CD4-positive, alpha-beta T cell treated with Interleukin-2 at 100 ng/mL for 4 hours (primary cell): ENCODE measurements at regions not wholly inside any gene's neighbourhood (a gene's known extent, or its start where the extent isn't known, plus 50 kb on each side); places are given as distances from the start of the nearest gene placed in this dataset.

Experiments
- DNase-seq: peaks from one replicate; pipeline ENCODE4 v3.0.0-alpha.2; 2020; ENCODE audit warnings: low spot score

DNA sequence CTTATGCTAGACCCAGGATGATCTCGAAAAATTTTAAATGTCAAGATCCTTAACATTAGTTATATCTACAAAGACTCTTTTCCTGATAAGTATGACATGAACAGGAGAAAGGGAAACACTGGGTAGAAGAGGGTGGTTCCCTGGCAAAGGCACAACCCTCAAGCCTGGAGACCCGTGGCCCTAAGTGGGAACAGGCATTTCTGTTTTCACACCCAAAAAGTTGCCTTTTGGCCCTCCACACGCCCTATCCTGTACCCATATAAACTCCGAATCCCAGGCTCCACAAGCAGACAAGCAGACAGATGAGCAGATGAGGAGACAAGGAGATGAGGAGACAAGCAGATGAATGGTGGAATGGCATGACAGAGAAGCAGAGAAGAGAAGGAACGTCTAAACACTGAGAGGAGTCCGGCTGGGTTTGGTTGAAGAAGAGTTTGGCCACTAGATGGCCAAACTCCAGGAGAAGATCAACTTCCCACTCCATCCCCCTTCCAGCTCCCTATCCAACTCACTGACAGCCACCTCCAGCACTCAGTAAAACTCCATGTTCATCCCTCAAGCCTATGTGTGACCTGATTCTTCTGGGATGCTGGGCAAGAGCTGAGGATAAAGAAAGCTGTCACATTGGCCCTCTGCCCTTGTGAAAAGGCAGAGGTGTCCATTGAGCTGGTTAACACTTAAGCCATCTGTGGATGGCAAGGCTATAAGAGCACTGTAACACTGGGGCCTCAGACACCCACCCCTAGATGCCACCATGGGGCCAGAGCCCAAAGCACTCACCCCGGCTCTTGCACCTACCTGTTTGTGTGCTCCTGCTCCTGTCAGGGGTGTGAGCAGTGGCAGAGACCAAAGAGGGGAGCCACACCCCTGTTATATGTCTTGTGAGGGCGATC is 139.6 kb upstream of the FAM20A start:
- no peak for DNase-seq

DNA sequence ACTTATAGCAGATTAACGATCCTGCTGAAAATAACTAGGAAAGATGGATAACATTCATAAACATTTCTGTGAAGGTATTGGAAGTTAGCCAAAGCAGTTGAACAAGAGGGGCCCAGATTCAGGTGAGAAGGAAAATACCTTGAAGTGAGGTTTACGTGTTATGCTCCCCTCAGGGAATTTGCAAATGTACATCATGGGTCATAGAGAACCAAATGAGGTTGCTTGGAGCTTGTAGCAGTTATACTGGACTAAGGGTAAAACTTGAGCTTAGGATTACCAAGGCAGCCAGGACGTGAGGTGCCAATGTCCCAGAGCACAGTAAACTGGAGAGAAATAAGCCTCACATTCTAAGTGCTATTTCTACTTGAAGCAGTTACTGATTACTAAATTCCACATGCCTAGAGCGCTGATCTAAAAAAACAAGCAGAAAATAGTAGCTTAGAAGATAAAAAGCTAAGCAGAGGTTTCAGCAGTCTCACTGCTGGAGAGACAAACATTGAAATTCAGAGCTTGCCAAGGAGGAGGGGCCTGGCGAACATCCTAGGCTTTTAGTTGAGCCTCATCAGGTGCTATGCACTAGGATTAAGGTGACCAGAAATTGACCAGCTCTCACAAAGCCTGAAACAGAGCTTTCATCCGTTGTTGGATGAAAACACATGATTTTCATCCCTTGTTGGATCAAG is 136.7 kb upstream of the FAM20A start:
- DNase-seq = no peak

DNA sequence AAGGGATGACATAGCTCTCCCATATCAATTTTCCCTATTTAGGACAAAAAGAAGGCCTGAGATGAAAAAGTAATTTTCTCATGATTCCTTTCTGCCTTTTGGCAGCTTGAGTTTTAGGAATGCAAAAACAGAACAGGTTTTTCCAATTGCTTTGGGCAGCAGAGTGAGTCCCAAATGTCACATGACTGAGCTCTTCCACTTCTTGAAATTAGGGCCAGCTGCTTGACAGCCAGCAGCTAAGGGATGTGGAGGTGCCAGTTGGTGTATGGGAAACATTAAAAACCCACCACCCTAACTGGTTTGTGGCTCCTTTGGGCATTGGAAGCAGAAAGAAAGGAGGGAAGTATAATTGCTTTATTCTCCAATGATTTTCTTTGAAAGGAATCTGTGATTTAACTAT is 133.8 kb upstream of the FAM20A start:
- no peak for DNase-seq

DNA sequence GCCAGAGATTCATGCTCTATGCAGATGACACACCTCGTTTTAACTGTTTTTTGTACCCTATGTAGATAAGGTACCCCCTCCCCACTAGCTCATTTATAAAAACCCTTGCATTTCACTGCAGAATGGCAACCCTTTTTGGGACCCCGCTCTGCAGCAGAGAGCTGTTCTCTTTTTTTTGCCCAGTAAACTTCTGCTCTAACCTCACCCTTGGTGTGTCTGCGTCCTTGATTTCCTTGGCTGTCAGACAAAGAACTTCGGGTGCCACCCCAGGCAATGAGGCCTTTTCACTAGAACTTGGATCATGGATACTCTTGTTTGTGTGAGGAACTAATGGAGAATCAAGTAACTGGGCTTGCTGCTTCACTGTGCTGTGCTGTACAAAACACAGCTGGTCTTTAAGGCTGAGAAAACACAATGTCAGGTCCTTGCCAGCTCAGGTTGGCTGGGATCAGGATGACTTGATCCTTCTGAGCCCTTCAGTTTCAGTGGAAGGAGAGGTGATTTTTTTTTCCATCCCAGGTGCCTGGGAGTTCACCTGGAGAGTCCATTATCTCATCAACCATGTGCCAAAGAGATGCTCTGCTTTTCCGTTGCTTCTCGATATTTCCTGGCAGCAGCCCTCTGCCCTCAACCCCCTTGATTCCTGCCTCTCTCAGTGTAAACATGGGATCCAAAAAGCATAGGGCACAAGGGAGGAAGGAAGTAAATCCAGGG is 133.2 kb upstream of the FAM20A start:
- no peak for DNase-seq

DNA sequence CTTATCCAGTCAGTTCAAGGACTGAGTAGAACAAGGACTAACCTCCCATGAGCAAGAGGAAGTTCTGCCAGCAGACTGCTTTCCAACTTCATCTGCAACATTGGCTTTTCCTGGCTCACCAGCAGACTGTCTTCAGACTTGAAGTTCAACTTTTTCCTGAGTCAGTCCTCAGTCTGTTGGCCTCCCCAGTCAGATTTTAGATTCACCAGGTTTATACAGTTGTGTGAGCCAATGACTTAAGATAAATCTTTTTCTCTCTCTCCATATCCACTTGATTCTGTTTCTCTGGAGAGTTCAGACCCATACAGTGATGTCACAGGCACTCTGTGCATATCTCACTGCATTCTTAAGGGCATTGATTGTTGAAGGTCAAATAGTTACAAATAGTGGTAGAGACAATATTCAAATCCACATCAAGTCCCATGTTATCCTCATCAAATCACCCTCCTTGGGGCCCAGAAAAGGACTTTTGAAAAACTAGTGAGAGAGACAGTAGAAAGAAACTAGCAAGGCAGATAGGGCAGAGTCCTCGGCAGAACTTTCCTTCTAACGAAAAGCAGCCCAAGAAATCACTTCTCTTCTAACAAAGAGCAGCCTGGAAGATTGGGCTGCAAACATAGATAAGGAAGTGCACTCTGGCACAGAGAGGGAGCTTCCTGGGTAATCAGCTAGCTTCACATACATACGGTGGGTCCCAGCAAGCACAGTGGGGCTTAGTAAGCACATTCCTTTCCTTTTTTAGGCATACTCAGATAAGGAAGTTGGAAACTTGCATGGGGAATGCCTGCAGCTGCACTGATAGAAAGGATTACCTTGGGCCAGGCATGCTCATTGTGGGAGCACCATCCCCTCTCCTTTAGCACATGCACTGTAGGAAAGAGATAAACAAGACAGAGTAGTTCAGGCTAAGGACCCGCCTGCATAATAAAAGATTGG is 132.3 kb upstream of the FAM20A start:
- no peak for DNase-seq

DNA sequence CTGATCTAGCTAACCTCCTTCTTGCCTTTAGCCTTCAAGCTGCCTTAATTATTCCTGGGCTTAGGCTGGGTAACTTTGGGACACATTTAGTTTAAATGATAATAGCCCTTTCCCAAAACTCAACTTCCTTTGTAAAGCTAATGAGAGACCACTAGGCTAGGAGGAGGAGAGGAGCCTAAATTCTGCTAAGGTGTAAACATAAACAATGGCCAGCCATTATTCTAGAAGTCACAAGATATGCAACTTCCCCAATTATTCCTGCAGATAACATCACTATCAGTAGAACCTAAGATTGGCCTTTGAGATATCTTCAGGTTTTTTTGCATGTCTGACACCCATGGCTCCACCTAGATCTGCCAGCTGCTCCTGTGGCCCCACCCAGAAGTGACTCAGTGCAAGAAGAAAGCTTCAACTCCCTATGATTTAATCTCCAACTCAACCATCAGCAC is 131.2 kb upstream of the FAM20A start:
- DNase-seq = no peak

DNA sequence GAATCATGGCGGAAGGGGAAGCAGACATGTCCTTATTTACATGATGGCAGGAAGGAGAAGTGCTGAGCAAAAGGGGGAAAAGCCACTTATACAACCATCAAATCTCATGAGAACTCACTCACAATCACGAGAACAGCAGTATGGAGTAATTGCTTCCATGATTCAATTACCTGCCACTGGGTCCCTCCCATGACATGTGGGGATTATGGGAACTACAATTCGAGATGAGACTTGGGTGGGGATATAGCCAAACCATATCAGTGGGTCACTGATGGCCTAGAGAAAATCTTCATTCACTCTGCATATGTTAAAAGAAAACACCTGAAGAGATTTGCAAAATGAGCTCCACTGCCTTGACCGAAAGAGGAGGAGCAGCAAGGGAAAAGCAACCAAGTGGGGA is 130.3 kb upstream of the FAM20A start:
- DNase-seq = no peak

DNA sequence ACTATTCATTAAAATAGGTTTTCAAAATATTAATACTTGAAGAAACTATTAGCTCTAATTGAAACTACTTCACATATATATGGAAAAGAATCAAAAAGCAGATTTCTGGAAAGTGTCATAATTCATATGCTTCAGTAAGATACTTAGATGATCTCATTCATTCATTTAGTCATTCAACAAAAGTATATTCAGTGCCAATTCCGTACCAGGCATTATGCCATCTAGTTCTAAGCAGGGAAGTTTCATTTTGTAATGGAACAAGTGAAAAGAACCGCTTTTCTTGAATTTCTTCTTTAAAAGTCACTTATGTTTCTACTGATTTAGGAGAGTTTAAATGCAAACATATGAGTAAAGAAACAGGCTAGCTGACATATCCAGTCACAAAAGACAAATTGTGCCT is 118.3 kb upstream of the FAM20A start:
- no peak for DNase-seq

DNA sequence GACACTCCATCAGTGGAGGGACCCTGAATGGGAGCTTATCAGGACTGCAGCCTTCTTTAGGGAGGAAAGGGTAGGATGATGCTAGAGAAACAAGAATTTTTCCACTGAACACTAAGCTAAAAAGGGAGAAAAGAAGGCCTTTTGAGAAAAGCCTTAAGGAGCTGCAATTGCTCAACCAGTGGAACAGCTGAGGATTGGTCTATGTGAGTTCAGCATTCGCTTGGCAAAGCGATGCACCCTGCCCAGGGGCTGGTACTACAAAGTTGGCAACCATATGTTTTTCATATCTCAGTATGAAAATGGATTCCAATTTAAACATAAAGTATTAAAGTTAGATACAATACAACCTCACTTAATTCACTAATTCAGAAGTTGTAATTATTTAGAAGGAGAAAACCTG is 117.8 kb upstream of the FAM20A start:
- DNase-seq = no peak

DNA sequence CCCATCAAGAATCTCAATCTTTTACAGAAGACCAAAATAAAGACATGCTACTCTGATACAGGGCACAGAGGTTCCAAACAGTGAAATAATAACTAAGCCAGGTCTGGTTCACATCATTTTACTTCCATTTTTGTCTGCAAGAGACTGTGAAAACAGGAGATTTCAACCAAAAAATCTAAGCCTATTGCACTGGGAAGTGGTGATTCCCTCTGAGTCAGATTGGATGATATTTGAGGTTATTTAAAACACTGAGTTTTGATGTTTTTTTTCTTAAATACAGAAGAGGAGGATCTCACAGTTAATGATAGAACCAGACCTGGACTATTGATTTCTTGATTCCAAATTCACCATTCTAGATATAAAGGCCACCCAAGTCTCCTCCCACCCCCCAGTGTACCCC is 117.3 kb upstream of the FAM20A start:
- DNase-seq = no peak

DNA sequence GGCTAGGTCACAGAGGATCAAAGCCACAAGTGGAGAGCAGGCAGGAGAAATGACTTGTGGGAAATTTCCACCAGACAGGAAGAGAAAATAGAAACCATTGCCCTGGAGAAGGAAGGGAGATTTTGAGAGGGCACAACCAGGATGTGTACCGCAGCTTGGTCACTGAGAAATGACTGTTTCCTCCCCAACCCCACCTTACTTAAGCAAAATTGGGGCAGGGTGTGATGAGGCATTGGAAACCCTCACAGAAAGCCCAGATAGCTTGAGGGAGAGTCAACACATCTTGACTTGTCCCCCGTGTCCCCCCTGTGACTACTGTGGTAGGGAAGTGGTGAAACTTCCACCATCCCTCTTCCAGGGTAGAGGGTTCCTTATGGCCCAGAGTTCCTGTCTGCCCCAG is 113.5 kb upstream of the FAM20A start:
- DNase-seq = no peak

DNA sequence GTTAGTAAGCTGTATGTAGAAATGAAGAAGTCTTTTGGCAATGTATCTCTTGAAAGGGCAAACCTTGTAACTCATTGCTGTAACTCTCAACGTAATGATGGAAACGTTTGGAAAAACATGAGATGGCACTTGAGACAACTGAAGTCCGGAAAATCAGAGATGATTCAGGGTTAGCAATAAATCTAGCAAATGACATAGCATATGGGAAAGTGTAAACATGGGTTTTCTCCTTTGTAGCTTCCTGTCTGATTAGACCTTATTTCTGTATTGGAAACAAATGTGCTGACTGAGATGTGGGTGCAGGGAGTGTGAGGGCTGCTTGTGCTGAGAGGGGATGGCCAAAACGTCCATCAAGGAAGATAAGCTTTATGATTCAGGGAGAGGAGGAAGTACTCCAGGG is 110.7 kb upstream of the FAM20A start:
- DNase-seq = no peak

DNA sequence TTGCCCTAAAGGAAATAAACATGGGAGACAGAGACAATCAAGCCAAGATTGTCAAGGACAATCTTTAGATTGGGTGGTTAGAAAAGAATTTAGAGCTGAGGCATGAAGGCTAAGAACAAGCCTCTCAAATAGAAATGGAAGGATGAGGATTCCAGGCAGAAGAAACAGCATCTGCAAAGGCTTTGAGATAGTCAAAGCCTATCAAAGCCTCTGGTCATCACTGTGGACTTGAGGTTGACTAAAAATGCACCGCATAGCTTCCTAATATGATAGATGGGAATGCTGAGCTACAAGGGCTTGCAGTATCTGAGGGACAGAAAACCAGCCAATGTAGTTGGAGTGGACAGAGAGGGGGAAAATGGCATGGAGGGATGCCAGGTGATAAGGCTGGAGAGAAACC is 109.8 kb upstream of the FAM20A start:
- DNase-seq = no peak

DNA sequence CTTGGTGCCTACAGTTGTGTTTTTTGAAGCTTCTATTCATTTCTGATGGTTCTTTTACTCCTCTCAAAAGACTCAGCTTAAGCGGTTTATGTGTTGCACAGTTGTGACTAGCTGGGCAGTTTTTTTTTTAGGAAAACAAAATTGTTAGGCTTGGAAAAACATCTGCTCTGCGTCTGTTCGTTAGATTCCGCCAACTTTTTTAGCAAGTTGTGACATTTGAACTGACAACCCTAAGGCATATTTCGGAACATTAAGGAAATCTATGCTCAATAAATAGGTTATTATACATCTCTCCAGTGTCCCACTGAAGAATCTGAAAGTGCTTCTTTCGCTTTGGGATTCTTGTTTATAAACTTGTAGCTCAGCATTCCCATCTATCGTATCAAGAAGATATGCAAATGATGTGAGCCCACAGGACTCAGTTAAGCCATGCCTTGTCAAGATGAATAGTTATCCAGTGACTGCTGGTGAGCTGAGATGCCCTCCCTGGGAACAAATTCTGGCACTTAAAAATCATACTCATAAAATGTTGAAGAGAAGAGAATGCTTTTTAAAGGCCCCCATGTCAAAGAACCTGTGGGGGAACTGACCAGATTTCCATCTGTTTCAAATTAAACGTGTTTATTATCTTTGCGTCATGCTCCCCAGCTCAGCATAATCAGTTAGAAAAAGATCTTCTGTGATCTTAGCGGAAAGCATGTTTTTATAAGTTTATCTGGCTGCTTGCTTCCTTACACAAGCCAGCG is 109.0 kb upstream of the FAM20A start:
- no peak for DNase-seq

DNA sequence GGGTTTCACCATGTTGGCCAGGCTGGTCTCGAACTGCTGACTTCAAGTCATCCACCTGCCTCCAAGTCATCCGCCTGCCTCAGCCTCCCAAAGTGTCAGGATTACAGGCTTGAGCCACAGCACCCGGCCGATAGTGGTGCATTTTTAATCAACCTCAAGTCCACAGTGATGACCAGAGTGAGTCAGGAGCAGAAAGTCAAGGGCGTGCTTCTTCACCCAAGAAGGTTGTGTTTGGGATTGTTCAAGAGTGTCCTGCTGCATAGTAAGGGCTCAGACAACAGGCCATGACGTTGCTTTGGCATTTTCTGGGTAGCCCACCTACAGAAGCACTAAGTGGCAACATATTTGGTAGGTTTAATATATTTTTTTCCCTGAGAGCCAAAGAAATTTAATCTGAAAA is 108.3 kb upstream of the FAM20A start:
- DNase-seq = no peak

DNA sequence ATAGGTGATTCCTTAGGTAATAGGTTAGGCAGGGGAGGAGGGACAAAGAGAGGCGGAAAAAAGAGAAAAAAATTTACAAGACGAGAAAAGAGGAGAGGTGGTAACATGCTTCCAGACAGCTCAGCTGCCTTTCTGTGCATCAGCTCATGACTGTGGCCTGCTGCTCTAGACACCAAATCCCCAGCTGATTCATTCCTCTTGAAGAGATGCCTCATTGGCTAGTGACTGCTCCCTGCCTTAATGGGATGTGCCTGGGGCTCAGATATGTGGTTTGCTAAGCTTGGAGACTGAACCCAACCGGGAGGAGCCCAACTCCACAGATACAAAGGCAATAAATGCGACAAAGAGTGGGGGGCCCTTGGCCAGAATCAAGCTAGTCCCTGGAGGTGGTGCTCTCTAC is 105.9 kb upstream of the FAM20A start:
- no peak for DNase-seq

DNA sequence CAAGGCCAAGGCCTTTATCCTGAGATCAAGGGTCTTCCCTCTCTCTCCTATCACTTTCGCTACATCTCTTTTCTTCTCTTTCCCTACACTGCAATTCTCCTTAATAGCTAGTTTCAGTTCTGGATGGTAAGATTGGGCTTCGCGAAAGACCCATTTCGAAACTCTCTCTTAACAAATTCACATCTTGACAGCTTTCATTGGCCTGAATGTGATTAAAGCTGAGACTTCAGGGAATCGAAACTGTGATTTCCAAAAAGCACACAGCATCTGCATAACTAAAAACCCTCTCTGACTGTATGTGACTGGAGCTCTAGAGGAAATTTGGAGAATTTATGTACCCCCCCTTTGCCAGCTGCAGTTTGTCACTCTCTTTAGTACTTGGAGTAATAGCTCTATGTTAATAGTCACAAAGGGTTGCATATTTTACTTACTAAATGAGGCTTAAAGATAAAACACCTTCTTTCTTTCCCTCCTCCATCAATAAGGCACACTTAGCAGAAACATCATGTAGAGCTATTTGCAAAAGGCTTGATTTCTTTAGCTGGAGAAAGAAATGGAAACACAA is 105.3 kb upstream of the FAM20A start:
- DNase-seq = no peak

DNA sequence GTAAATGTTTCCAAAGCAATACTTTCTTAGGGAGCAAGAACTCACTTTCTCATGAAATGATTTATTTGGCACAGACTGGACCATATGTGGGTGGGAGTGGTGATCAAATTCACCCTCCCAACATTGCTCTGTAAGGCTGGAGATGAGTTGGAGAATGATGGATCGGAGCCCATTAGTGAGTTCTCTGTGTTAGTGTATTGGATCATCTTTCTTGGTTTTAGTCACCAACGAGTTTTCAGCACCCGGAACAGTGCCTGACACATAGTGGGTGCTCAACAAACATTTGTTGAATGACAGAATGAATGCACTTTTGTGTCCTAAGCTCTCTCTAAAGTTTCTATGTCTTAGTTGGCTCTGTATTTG is 104.5 kb upstream of the FAM20A start:
- no peak for DNase-seq

DNA sequence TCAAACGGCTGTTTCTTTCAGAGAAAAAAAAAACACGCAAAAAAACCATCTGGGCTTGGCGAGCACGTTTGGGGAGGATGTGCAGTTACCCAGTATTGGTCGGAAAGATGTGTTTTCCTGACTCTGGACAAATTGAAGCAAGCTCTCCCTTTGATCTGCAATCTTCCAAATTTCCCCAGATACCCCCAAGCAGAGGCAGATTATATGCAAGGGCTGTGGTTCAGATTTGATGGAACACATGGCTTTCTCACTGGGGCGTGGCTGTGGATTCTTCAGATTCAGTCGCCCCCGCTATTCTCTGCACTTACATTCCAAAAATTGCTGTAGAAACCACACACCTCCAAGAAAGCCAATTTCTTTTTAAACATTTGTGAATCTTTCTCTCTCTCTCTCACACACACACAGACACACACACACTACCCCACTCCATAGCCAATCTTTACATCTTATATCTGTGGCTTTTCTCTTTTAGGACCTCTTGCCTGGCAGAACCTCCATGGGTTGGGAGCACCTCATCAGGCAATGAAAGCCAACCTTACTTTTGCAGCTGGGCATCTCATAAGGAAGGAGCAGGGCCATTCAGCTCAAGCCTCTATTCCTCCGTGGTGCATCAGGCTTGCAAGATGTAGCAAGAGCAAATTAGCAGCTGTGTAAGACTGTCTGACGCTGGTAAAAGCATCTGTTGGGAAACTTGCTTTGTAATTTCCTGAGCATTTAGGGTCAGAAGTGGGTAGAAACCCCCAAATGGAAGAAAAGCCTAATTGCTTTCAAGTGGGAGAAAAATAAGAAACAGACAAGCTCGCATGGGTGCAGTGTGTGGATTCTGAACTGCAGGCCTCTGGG is 103.9 kb upstream of the FAM20A start:
- DNase-seq = no peak

DNA sequence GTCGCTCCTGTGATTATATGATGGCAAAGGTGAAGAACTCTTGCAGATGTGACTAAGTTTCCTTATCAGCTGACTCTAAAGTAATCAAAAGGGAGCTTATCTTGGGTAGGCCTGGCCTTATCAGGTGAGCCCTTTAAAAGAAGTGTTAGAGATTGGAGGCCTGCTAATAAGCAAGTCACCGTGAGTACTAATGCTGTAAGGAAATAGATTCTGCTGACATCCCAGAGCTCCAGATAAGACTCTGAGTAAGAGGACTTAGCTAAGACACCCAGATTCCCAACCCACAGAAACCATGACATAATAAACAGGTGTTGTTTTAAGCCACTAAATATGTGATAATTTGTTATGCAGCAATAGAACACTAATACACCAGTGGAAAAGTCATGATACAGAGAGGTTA is 99.9 kb upstream of the FAM20A start:
- DNase-seq = no peak
